ENCODE measurements at regions not wholly inside any gene's neighbourhood (a gene's known extent, or its start where the extent isn't known, plus 50 kb on each side); places are given as distances from the start of the nearest gene placed in this dataset.

DNA sequence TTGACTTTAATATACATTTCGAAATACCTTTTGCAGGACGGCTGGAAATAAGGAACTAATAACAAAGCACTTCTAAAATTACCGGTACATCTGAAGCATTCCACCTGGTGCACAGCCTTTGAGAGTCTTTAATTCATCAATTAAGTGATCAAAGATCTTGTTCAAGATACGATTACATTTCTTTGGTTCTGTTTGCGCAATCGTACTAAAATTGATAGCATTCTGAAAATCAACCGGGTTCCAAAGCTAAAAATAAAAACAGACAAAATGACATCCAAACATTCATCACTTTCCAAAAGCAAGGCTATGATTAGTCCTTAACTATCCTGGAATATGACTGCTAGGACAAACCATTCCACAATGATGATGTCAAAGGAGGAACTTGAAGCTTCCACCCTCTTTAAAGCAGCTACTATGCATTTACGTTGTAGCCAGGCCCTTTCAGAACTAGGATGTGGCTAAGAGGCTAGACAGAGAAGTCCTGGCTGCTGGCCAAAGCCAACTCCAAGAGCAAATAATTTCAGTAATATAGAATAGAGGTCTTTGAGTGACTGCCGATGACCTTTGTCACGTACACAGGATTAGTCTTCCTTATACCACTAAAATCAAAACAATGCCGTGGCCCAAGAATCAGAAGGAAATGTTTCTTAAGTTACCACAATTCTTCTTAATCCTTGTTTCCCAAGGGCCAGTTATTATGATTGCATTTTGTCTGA lies 299.8 kb upstream of the PSMD7 start:
- Histone ChIP-seq H3K27ac (ENCODE audit: low read depth, low read length) (no peak overlapping the region), H3K36me3 (ENCODE audit: control insufficient read depth, insufficient read depth, low read length) (no peaks in the 10 kb centered on the region), H3K4me3 (ENCODE audit: low read length) (no peak overlapping the region), H3K27me3 (ENCODE audit: control insufficient read depth, insufficient read depth, low read length, poor library complexity, severe bottlenecking) (no peaks in the 10 kb centered on the region), H3K9me3 (ENCODE audit: control insufficient read depth, low read length) (no peaks in the 10 kb centered on the region), H3K9ac (ENCODE audit: extremely low read depth, low read length, poor library complexity, severe bottlenecking) (no peak overlapping the region), H3K4me1 (ENCODE audit: control insufficient read depth, insufficient read depth, low read length) (no peaks in the 10 kb centered on the region)
- no peaks in the 10 kb centered on the region for H3K27me3 Mint-ChIP-seq (ENCODE audit: insufficient read depth)
- no peaks in the 10 kb centered on the region for H3K4me1 Mint-ChIP-seq
- H3K36me3 Mint-ChIP-seq (ENCODE audit: low read depth), result no peaks in the 10 kb centered on the region
- no peaks in the 10 kb centered on the region for H3K9me3 Mint-ChIP-seq
- 90 to 96% methylated on average over 7 to 11 of the region's 11 CpGs for WGBS, 2 experiments (ENCODE audit: insufficient coverage in 1 of 2, insufficient read length in 1 of 2)
- TF ChIP-seq, protein P1, sequence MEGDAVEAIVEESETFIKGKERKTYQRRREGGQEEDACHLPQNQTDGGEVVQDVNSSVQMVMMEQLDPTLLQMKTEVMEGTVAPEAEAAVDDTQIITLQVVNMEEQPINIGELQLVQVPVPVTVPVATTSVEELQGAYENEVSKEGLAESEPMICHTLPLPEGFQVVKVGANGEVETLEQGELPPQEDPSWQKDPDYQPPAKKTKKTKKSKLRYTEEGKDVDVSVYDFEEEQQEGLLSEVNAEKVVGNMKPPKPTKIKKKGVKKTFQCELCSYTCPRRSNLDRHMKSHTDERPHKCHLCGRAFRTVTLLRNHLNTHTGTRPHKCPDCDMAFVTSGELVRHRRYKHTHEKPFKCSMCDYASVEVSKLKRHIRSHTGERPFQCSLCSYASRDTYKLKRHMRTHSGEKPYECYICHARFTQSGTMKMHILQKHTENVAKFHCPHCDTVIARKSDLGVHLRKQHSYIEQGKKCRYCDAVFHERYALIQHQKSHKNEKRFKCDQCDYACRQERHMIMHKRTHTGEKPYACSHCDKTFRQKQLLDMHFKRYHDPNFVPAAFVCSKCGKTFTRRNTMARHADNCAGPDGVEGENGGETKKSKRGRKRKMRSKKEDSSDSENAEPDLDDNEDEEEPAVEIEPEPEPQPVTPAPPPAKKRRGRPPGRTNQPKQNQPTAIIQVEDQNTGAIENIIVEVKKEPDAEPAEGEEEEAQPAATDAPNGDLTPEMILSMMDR (conservative IDR thresholded peaks at IDR 0.05), result no peak
- no peak overlapping the region for H3K27ac Mint-ChIP-seq
- H3K4me3 Mint-ChIP-seq, result no peak overlapping the region
- DNase-seq, result no peak

DNA sequence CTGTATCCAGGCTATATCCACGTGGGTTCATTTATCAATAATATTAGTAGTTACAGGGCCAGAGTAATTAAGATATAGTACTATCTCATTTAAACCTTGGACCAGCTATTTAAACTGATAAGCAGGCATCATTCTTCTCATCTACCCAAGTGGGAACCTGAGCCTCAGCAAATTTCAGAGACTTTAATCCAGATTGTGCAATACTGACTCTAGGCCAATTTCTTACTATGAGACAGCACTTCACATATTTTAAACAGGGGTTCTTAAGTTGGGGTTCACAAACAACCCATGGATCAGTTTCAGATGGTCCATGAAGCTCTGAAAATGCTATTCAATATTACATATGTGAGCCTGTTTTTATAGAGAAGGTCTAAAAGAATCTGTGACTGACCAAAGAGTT lies 302.7 kb upstream of the PSMD7 start:
- Histone ChIP-seq H3K27ac (ENCODE audit: low read depth, low read length) (no peak overlapping the region), H3K36me3 (ENCODE audit: control insufficient read depth, insufficient read depth, low read length) (no peaks in the 10 kb centered on the region), H3K4me3 (ENCODE audit: low read length) (no peak overlapping the region), H3K9me3 (ENCODE audit: control insufficient read depth, low read length) (no peaks in the 10 kb centered on the region), H3K4me1 (ENCODE audit: control insufficient read depth, insufficient read depth, low read length) (no peaks in the 10 kb centered on the region), H3K27me3 (ENCODE audit: control insufficient read depth, insufficient read depth, low read length, poor library complexity, severe bottlenecking) (no peaks in the 10 kb centered on the region), H3K9ac (ENCODE audit: extremely low read depth, low read length, poor library complexity, severe bottlenecking) (no peak overlapping the region)
- WGBS, 2 experiments (ENCODE audit: insufficient coverage in 1 of 2, insufficient read length in 1 of 2), result 83% methylated on average over 1 of the region's 1 CpG; no CpG with 5 or more reads in 1 of the 2 experiments
- no peak for DNase-seq
- Mint-ChIP-seq H3K27ac (no peak overlapping the region), H3K9me3 (no peaks in the 10 kb centered on the region), H3K36me3 (ENCODE audit: low read depth) (no peaks in the 10 kb centered on the region), H3K27me3 (ENCODE audit: insufficient read depth) (no peaks in the 10 kb centered on the region), H3K4me3 (no peak overlapping the region), H3K4me1 (no peaks in the 10 kb centered on the region)
- TF ChIP-seq, protein P1 (conservative IDR thresholded peaks at IDR 0.05), result no peak

DNA sequence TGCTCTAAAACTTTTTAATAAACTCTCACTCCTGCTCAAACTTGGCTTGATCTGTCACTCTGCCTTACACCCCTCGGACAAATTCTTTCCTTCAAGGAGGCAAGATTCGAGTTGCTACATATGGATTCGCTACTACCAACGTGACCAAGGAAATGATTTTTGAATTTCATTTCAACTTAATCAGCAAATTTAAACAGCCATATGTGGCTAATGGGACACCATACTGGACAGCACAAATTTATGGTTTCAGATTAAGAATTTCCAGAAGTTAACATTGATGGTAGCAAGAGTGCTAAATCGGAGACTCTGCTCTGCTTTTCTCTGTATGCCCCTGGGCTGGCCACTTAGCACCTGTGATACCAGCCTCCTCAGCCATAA lies 318.2 kb upstream of the PSMD7 start:
- Histone ChIP-seq H3K9me3 (ENCODE audit: control insufficient read depth, low read length) (no peaks in the 10 kb centered on the region), H3K27me3 (ENCODE audit: control insufficient read depth, insufficient read depth, low read length, poor library complexity, severe bottlenecking) (no peaks in the 10 kb centered on the region), H3K27ac (ENCODE audit: low read depth, low read length) (no peak overlapping the region), H3K4me1 (ENCODE audit: control insufficient read depth, insufficient read depth, low read length) (no peaks in the 10 kb centered on the region), H3K9ac (ENCODE audit: extremely low read depth, low read length, poor library complexity, severe bottlenecking) (no peak overlapping the region), H3K36me3 (ENCODE audit: control insufficient read depth, insufficient read depth, low read length) (no peaks in the 10 kb centered on the region), H3K4me3 (ENCODE audit: low read length) (no peak overlapping the region)
- Mint-ChIP-seq H3K27ac (no peak overlapping the region), H3K27me3 (ENCODE audit: insufficient read depth) (peaks cover 2% of the 10 kb centered on the region), H3K36me3 (ENCODE audit: low read depth) (no peaks in the 10 kb centered on the region), H3K4me3 (no peak overlapping the region), H3K4me1 (no peaks in the 10 kb centered on the region), H3K9me3 (peaks cover 7% of the 10 kb centered on the region)
- TF ChIP-seq, protein P1 (conservative IDR thresholded peaks at IDR 0.05), result no peak
- 91 to 97% methylated on average over 3 to 5 of the region's 5 CpGs for WGBS, 2 experiments (ENCODE audit: insufficient coverage in 1 of 2, insufficient read length in 1 of 2)
- no peak for DNase-seq

All from endodermal cell (in vitro differentiated cells).